Testis (tissue), 2 donors: ENCODE measurements at regions not wholly inside any gene's neighbourhood (a gene's known extent, or its start where the extent isn't known, plus 50 kb on each side); places are given as distances from the start of the nearest gene placed in this dataset.

Experiments
- CTCF ChIP-seq, 3 experiments: fragments of 450-650 bp in 2 of 3; fragments of 200-600 bp in 1 of 3; sonication (generic) in 1 of 3; IDR thresholded peaks; one replicate each; pipeline ENCODE4 v1.5.1; 2016 to 2019; ENCODE audit warnings: antibody characterized with exemption in 3 of 3, mild to moderate bottlenecking in 2 of 3, moderate library complexity in 1 of 3
- POLR2A ChIP-seq: fragments of 450-650 bp; IDR thresholded peaks from one replicate; pipeline ENCODE4 v1.6.1; 2017; ENCODE audit warnings: antibody characterized with exemption, mild to moderate bottlenecking, moderate library complexity

GRCh38 chr4:11783588-11783987 is 354.9 kb upstream of the HS3ST1 start:
- TF ChIP-seq CTCF (IDR thresholded peaks at IDR 0.05), result no peak
- TF ChIP-seq POLR2A, result no peak
